ENCODE measurements at regions not wholly inside any gene's neighbourhood (a gene's known extent, or its start where the extent isn't known, plus 50 kb on each side); places are given as distances from the start of the nearest gene placed in this dataset.

DNA sequence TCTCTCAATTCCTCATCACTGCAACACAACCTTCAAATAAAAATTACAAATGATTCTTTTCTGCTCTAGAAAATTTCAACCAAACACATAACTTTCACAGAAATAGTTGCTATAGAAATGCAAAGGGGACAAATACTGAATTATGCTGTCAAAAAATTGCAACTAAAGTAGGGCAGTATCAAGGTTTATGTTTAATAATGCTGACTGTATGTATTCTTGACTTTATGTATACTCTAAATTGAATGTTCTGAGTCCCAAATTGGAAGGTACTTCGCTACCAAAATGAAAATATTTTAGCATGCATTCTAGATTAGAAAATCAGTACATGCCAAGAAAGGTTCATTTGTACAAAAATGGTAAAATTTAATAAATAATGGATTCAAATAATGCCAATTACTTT is 237.3 kb upstream of the TET2 start:
- H3K9me2 ChIP-seq (ENCODE audit: low read depth, low read length), result no peaks in the 10 kb centered on the region
- H3K9me3 ChIP-seq (ENCODE audit: low read length), result no peaks in the 10 kb centered on the region
- no peak overlapping the region for H3K9ac ChIP-seq (ENCODE audit: low read length)
- H3K4me1 ChIP-seq (ENCODE audit: insufficient read depth, low read length, severe bottlenecking), result no peaks in the 10 kb centered on the region
- no peaks in the 10 kb centered on the region for H3K27me3 ChIP-seq (ENCODE audit: insufficient read depth, low read length)
- no peaks in the 10 kb centered on the region for H3K79me2 ChIP-seq (ENCODE audit: insufficient read depth, low read length)
- no peak for TF ChIP-seq EZH2 (IDR thresholded peaks at IDR 0.05; ENCODE audit: borderline replicate concordance, low read length)
- TF ChIP-seq, protein P1, sequence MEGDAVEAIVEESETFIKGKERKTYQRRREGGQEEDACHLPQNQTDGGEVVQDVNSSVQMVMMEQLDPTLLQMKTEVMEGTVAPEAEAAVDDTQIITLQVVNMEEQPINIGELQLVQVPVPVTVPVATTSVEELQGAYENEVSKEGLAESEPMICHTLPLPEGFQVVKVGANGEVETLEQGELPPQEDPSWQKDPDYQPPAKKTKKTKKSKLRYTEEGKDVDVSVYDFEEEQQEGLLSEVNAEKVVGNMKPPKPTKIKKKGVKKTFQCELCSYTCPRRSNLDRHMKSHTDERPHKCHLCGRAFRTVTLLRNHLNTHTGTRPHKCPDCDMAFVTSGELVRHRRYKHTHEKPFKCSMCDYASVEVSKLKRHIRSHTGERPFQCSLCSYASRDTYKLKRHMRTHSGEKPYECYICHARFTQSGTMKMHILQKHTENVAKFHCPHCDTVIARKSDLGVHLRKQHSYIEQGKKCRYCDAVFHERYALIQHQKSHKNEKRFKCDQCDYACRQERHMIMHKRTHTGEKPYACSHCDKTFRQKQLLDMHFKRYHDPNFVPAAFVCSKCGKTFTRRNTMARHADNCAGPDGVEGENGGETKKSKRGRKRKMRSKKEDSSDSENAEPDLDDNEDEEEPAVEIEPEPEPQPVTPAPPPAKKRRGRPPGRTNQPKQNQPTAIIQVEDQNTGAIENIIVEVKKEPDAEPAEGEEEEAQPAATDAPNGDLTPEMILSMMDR (IDR thresholded peaks at IDR 0.05; ENCODE audit: low read length), result no peak
- H4K20me1 ChIP-seq (ENCODE audit: insufficient read depth, low read length), result no peaks in the 10 kb centered on the region
- no peaks in the 10 kb centered on the region for H3K36me3 ChIP-seq (ENCODE audit: insufficient read depth, low read length)
- no peak overlapping the region for H3K27ac ChIP-seq (ENCODE audit: low read depth, low read length, poor library complexity, severe bottlenecking)
- no peak overlapping the region for H2AFZ ChIP-seq (ENCODE audit: low read length)
- no peak overlapping the region for H3K4me2 ChIP-seq (ENCODE audit: low read length)
- H3K4me3 ChIP-seq (ENCODE audit: low read depth, low read length, poor library complexity, severe bottlenecking), result no peak overlapping the region
- no peaks in the 10 kb centered on the region for H3F3A ChIP-seq (ENCODE audit: insufficient read depth, low read length)

GRCh38 chr4:104912518-104912917 is 234.2 kb upstream of the TET2 start:
- Histone ChIP-seq H3K9ac (ENCODE audit: low read length) (no peak overlapping the region), H4K20me1 (ENCODE audit: insufficient read depth, low read length) (no peaks in the 10 kb centered on the region), H3K27me3 (ENCODE audit: insufficient read depth, low read length) (no peaks in the 10 kb centered on the region), H3K4me2 (ENCODE audit: low read length) (no peak overlapping the region), H3K9me2 (ENCODE audit: low read depth, low read length) (no peaks in the 10 kb centered on the region), H3K27ac (ENCODE audit: low read depth, low read length, poor library complexity, severe bottlenecking) (no peak overlapping the region), H3F3A (ENCODE audit: insufficient read depth, low read length) (no peaks in the 10 kb centered on the region), H3K4me1 (ENCODE audit: insufficient read depth, low read length, severe bottlenecking) (no peaks in the 10 kb centered on the region), H2AFZ (ENCODE audit: low read length) (no peak overlapping the region), H3K79me2 (ENCODE audit: insufficient read depth, low read length) (no peaks in the 10 kb centered on the region), H3K4me3 (ENCODE audit: low read depth, low read length, poor library complexity, severe bottlenecking) (no peak overlapping the region), H3K36me3 (ENCODE audit: insufficient read depth, low read length) (no peaks in the 10 kb centered on the region), H3K9me3 (ENCODE audit: low read length) (no peaks in the 10 kb centered on the region)
- TF ChIP-seq, protein P1 (IDR thresholded peaks at IDR 0.05; ENCODE audit: low read length), result no peak
- no peak for TF ChIP-seq EZH2 (IDR thresholded peaks at IDR 0.05; ENCODE audit: borderline replicate concordance, low read length)

DNA sequence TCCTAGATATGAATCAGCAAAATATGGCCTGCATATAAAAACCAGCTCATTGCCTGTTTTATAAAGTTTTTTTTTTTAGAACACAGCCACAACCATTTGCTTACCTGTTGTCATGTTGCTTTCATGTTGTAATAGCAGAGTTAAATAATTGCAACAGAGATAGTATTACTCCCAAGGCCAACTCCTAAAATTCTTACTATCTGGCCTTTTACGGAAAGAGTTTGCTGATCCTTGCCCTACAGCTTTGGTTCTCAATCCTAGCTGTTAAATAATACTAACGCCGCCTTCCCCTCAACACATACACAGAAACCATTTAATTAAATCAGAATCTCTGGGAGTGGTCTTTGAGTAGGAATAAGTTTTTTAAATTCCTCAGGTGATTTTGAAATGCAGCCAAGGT is 231.3 kb upstream of the TET2 start:
- H3K4me1 ChIP-seq (ENCODE audit: insufficient read depth, low read length, severe bottlenecking), result no peaks in the 10 kb centered on the region
- TF ChIP-seq EZH2 (IDR thresholded peaks at IDR 0.05; ENCODE audit: borderline replicate concordance, low read length), result no peak
- TF ChIP-seq, protein P1 (IDR thresholded peaks at IDR 0.05; ENCODE audit: low read length), result no peak
- H3F3A ChIP-seq (ENCODE audit: insufficient read depth, low read length), result no peaks in the 10 kb centered on the region
- no peak overlapping the region for H3K4me3 ChIP-seq (ENCODE audit: low read depth, low read length, poor library complexity, severe bottlenecking)
- H2AFZ ChIP-seq (ENCODE audit: low read length), result no peak overlapping the region
- no peaks in the 10 kb centered on the region for H3K27me3 ChIP-seq (ENCODE audit: insufficient read depth, low read length)
- H3K27ac ChIP-seq (ENCODE audit: low read depth, low read length, poor library complexity, severe bottlenecking), result no peak overlapping the region
- H4K20me1 ChIP-seq (ENCODE audit: insufficient read depth, low read length), result no peaks in the 10 kb centered on the region
- H3K4me2 ChIP-seq (ENCODE audit: low read length), result no peak overlapping the region
- H3K36me3 ChIP-seq (ENCODE audit: insufficient read depth, low read length), result no peaks in the 10 kb centered on the region
- H3K9me2 ChIP-seq (ENCODE audit: low read depth, low read length), result no peaks in the 10 kb centered on the region
- H3K9ac ChIP-seq (ENCODE audit: low read length), result no peak overlapping the region
- no peaks in the 10 kb centered on the region for H3K79me2 ChIP-seq (ENCODE audit: insufficient read depth, low read length)
- H3K9me3 ChIP-seq (ENCODE audit: low read length), result no peaks in the 10 kb centered on the region
